Stimulated activated naive CD8-positive, alpha-beta T cell treated with anti-CD3 and anti-CD28 coated beads, Interleukin-15, amount 100 ng/mL, for 72 hours (primary cell): ENCODE measurements at regions not wholly inside any gene's neighbourhood (a gene's known extent, or its start where the extent isn't known, plus 50 kb on each side); places are given as distances from the start of the nearest gene placed in this dataset.

Experiments
- ATAC-seq: fragments of 150-1000 bp; cut with Tn5 transposase; 2 replicates; pipeline ENCODE4 v1.10.0; 2021; ENCODE audit warnings: mild to moderate bottlenecking, moderate library complexity
- DNase-seq, 2 donors: peaks; one replicate each; pipeline ENCODE4 v3.0.0; 2021 to 2022
- H3K27ac Mint-ChIP-seq, 2 donors: one replicate each; pipeline ENCODE4 v1.8.0; 2022; ENCODE audit warnings: mild to moderate bottlenecking in 2 of 2, mixed read lengths in 2 of 2, moderate library complexity in 2 of 2
- H3K27me3 Mint-ChIP-seq: one replicate; pipeline ENCODE4 v1.8.0; 2022; ENCODE audit warnings: mixed read lengths
- H3K4me1 Mint-ChIP-seq: one replicate; pipeline ENCODE4 v1.8.0; 2022; ENCODE audit warnings: mild to moderate bottlenecking, mixed read lengths
- H3K4me3 Mint-ChIP-seq, 2 donors: one replicate each; pipeline ENCODE4 v1.8.0; 2022; ENCODE audit warnings: mild to moderate bottlenecking in 2 of 2, mixed read lengths in 2 of 2, moderate library complexity in 1 of 2
- H3K9me3 Mint-ChIP-seq, 2 donors: one replicate each; pipeline ENCODE4 v1.8.0; 2022; ENCODE audit warnings: mixed read lengths in 2 of 2

- Mint-ChIP-seq H3K27ac (peak overlapping the region; percentile 97), H3K27me3 (peaks cover 7% of the 10 kb centered on the region), H3K4me3 (peak overlapping the region; percentile 97), H3K9me3 (no peaks in the 10 kb centered on the region), H3K4me1 (peaks cover 6% of the 10 kb centered on the region)
- peak; percentile 22 to 38 for DNase-seq
- ATAC-seq = peak; percentile 67
Measured at GRCh38 chrX:45850775-45851433, 650.2 kb upstream of the DIPK2B start.

GRCh38 chrX:45850197-45850774, 649.6 kb upstream of the DIPK2B start:
- peaks cover 8% of the 10 kb centered on the region for H3K4me1 Mint-ChIP-seq
- H3K27me3 Mint-ChIP-seq = peaks cover 7% of the 10 kb centered on the region
- H3K27ac Mint-ChIP-seq = peak overlapping the region; percentile 97
- no peaks in the 10 kb centered on the region for H3K9me3 Mint-ChIP-seq
- H3K4me3 Mint-ChIP-seq = peak overlapping the region; percentile 97
- peak; percentile 17 to 30 for DNase-seq
- peak; percentile 36 for ATAC-seq

GRCh38 chrX:45849261-45849862, 648.7 kb upstream of the DIPK2B start:
- no peaks in the 10 kb centered on the region for H3K9me3 Mint-ChIP-seq

GRCh38 chrX:45847961-45848360, 647.3 kb upstream of the DIPK2B start:
- DNase-seq (no peak), ATAC-seq (no peak)
- Mint-ChIP-seq H3K4me3 (no peak overlapping the region), H3K4me1 (peaks cover 18% of the 10 kb centered on the region), H3K9me3 (no peaks in the 10 kb centered on the region), H3K27ac (no peak overlapping the region), H3K27me3 (no peaks in the 10 kb centered on the region)

More at GRCh38 chrX:45849261-45849862, 648.7 kb upstream of the DIPK2B start:
- H3K27me3 Mint-ChIP-seq = peaks cover under 1% of the 10 kb centered on the region
- ATAC-seq (peak; percentile 22), DNase-seq (peak; percentile 4 to 12)
- peaks cover 12% of the 10 kb centered on the region for H3K4me1 Mint-ChIP-seq
- peak overlapping the region; percentile 97 for H3K4me3 Mint-ChIP-seq
- H3K27ac Mint-ChIP-seq = peak overlapping the region; percentile 93 to 97

GRCh38 chrX:45846328-45846727, 645.7 kb upstream of the DIPK2B start:
- no peak for DNase-seq
- no peaks in the 10 kb centered on the region for H3K27me3 Mint-ChIP-seq
- H3K27ac Mint-ChIP-seq = no peak overlapping the region
- no peak overlapping the region for H3K4me3 Mint-ChIP-seq
- H3K4me1 Mint-ChIP-seq = peaks cover 32% of the 10 kb centered on the region
- no peak for ATAC-seq
- H3K9me3 Mint-ChIP-seq = no peaks in the 10 kb centered on the region

GRCh38 chrX:45845142-45845541, 644.5 kb upstream of the DIPK2B start:
- Mint-ChIP-seq H3K4me3 (no peak overlapping the region), H3K27me3 (no peaks in the 10 kb centered on the region), H3K27ac (no peak overlapping the region), H3K4me1 (peaks cover 32% of the 10 kb centered on the region), H3K9me3 (no peaks in the 10 kb centered on the region)
- no peak for DNase-seq
- peak; percentile 63 for ATAC-seq

GRCh38 chrX:45843518-45843917, 642.8 kb upstream of the DIPK2B start:
- DNase-seq = no peak
- Mint-ChIP-seq H3K4me3 (no peak overlapping the region), H3K27ac (peak overlapping the region; percentile 54 to 75), H3K4me1 (peaks cover 32% of the 10 kb centered on the region), H3K9me3 (no peaks in the 10 kb centered on the region), H3K27me3 (no peaks in the 10 kb centered on the region)
- no peak for ATAC-seq

- DNase-seq = no peak
- no peaks in the 10 kb centered on the region for H3K9me3 Mint-ChIP-seq
- peak overlapping the region in 1 of 2 donors; percentile 93 for H3K27ac Mint-ChIP-seq
- no peak for ATAC-seq
- peak overlapping the region; percentile 29 to 74 for H3K4me3 Mint-ChIP-seq
- H3K4me1 Mint-ChIP-seq = peaks cover 32% of the 10 kb centered on the region
- H3K27me3 Mint-ChIP-seq = no peaks in the 10 kb centered on the region
Measured at GRCh38 chrX:45842926-45843315, 642.2 kb upstream of the DIPK2B start.

GRCh38 chrX:45842207-45842925, 641.7 kb upstream of the DIPK2B start:
- H3K27me3 Mint-ChIP-seq = no peaks in the 10 kb centered on the region
- H3K27ac Mint-ChIP-seq = peak overlapping the region in 1 of 2 donors; percentile 93
- peaks cover 32% of the 10 kb centered on the region for H3K4me1 Mint-ChIP-seq
- H3K4me3 Mint-ChIP-seq = peak overlapping the region; percentile 29 to 74
- DNase-seq (no peak), ATAC-seq (peak; percentile 52)
- H3K9me3 Mint-ChIP-seq = no peaks in the 10 kb centered on the region

- ATAC-seq = no peak
- DNase-seq = no peak
- no peaks in the 10 kb centered on the region for H3K27me3 Mint-ChIP-seq
- H3K4me3 Mint-ChIP-seq = no peak overlapping the region
- H3K9me3 Mint-ChIP-seq = no peaks in the 10 kb centered on the region
- no peak overlapping the region for H3K27ac Mint-ChIP-seq
- H3K4me1 Mint-ChIP-seq = peaks cover 32% of the 10 kb centered on the region
Measured at GRCh38 chrX:45840411-45840950, 639.8 kb upstream of the DIPK2B start.

GRCh38 chrX:45830343-45830742, 629.7 kb upstream of the DIPK2B start:
- H3K27me3 Mint-ChIP-seq = no peaks in the 10 kb centered on the region
- peaks cover 20% of the 10 kb centered on the region for H3K4me1 Mint-ChIP-seq
- peak overlapping the region in 1 of 2 donors; percentile 87 for H3K27ac Mint-ChIP-seq
- no peaks in the 10 kb centered on the region for H3K9me3 Mint-ChIP-seq
- no peak for DNase-seq
- peak overlapping the region; percentile 2 to 56 for H3K4me3 Mint-ChIP-seq
- peak; percentile 43 for ATAC-seq

GRCh38 chrX:45824471-45824870, 623.8 kb upstream of the DIPK2B start:
- Mint-ChIP-seq H3K4me3 (peak overlapping the region in 1 of 2 donors; percentile 50), H3K9me3 (no peaks in the 10 kb centered on the region), H3K27ac (peak overlapping the region in 1 of 2 donors; percentile 83), H3K4me1 (peaks cover 7% of the 10 kb centered on the region), H3K27me3 (no peaks in the 10 kb centered on the region)
- peak; percentile 94 for ATAC-seq
- DNase-seq = peak in 1 of 2 donors; percentile 39

- H3K27ac Mint-ChIP-seq = no peak overlapping the region
- ATAC-seq = no peak
- DNase-seq = no peak
- no peak overlapping the region for H3K4me3 Mint-ChIP-seq
- no peaks in the 10 kb centered on the region for H3K27me3 Mint-ChIP-seq
- H3K9me3 Mint-ChIP-seq = peaks cover 0 to 4% of the 10 kb centered on the region in 2 donors
- H3K4me1 Mint-ChIP-seq = peaks cover 12% of the 10 kb centered on the region
Measured at GRCh38 chrX:45823536-45823935, 622.9 kb upstream of the DIPK2B start.

GRCh38 chrX:45822124-45822523, 621.4 kb upstream of the DIPK2B start:
- DNase-seq = no peak
- Mint-ChIP-seq H3K27me3 (no peaks in the 10 kb centered on the region), H3K4me3 (no peak overlapping the region), H3K27ac (no peak overlapping the region), H3K4me1 (peaks cover 12% of the 10 kb centered on the region), H3K9me3 (peaks cover 0 to 4% of the 10 kb centered on the region in 2 donors)
- ATAC-seq = no peak

- H3K4me3 Mint-ChIP-seq = no peak overlapping the region
- H3K27ac Mint-ChIP-seq = peak overlapping the region in 1 of 2 donors; percentile 66
- no peak for ATAC-seq
Measured at GRCh38 chrX:45818913-45819312, 618.2 kb upstream of the DIPK2B start.

More at GRCh38 chrX:45818913-45819312, 618.2 kb upstream of the DIPK2B start:
- H3K27me3 Mint-ChIP-seq = no peaks in the 10 kb centered on the region
- no peak for DNase-seq
- peaks cover 14% of the 10 kb centered on the region for H3K4me1 Mint-ChIP-seq
- peaks cover 0 to 4% of the 10 kb centered on the region in 2 donors for H3K9me3 Mint-ChIP-seq
